ENCODE measurements at regions not wholly inside any gene's neighbourhood (a gene's known extent, or its start where the extent isn't known, plus 50 kb on each side); places are given as distances from the start of the nearest gene placed in this dataset.

DNA sequence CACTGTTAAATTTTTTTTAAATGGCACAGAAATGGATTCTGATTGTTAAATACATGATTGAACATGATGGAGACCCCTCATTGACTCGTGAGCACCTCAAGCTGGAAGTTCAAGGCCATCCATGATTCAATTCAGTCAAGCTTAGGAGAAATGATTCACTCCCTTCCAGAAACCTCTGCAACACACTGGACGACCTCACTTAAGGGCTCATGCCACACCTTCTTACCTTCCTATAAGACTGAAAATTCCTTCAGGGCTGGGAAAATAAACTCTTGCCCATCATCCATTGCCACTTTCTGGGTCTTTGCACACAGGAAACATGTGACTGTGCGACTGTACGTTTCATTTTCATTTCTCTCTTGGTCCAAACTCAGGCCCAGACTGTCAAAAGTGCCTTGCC is 196.4 kb downstream of the TBXT start:
- no peaks in the 10 kb centered on the region for H3K9me3 Mint-ChIP-seq (ENCODE audit: unreplicated experiment)
- TF ChIP-seq, protein P1, sequence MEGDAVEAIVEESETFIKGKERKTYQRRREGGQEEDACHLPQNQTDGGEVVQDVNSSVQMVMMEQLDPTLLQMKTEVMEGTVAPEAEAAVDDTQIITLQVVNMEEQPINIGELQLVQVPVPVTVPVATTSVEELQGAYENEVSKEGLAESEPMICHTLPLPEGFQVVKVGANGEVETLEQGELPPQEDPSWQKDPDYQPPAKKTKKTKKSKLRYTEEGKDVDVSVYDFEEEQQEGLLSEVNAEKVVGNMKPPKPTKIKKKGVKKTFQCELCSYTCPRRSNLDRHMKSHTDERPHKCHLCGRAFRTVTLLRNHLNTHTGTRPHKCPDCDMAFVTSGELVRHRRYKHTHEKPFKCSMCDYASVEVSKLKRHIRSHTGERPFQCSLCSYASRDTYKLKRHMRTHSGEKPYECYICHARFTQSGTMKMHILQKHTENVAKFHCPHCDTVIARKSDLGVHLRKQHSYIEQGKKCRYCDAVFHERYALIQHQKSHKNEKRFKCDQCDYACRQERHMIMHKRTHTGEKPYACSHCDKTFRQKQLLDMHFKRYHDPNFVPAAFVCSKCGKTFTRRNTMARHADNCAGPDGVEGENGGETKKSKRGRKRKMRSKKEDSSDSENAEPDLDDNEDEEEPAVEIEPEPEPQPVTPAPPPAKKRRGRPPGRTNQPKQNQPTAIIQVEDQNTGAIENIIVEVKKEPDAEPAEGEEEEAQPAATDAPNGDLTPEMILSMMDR (IDR thresholded peaks at IDR 0.05; ENCODE audit: unreplicated experiment): no peak
- no peak overlapping the region for H3K27ac Mint-ChIP-seq (ENCODE audit: unreplicated experiment)
- no peaks in the 10 kb centered on the region for H3K36me3 Mint-ChIP-seq (ENCODE audit: low read depth, unreplicated experiment)
- no peak overlapping the region for H3K4me3 Mint-ChIP-seq (ENCODE audit: unreplicated experiment)
- H3K4me1 Mint-ChIP-seq (ENCODE audit: unreplicated experiment): peaks cover 4% of the 10 kb centered on the region
- no peak for DNase-seq (ENCODE audit: low spot score)
- H3K27me3 Mint-ChIP-seq (ENCODE audit: unreplicated experiment): no peaks in the 10 kb centered on the region

DNA sequence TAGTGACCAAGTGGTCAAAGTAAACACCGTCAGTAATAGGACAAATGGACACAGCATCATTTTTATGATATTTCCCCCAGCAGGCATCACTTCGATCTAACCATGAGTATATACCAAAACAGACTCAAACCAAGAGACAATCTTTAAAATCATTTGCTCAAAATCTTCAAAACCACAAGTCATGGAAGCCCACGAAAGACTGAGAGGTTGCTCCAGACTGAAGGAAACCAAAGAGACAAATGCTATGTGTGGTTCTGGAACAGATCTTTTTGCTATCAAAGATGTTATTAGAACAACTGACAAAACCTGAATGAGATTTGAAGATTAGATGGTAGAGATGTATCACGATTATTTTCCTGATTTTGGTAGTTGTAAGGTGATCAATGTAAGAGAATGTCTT is 197.7 kb downstream of the TBXT start:
- Mint-ChIP-seq H3K27ac (ENCODE audit: unreplicated experiment) (no peak overlapping the region), H3K27me3 (ENCODE audit: unreplicated experiment) (no peaks in the 10 kb centered on the region), H3K9me3 (ENCODE audit: unreplicated experiment) (no peaks in the 10 kb centered on the region), H3K4me3 (ENCODE audit: unreplicated experiment) (no peak overlapping the region), H3K36me3 (ENCODE audit: low read depth, unreplicated experiment) (no peaks in the 10 kb centered on the region), H3K4me1 (ENCODE audit: unreplicated experiment) (peaks cover 4% of the 10 kb centered on the region)
- TF ChIP-seq, protein P1 (IDR thresholded peaks at IDR 0.05; ENCODE audit: unreplicated experiment): no peak
- no peak for DNase-seq (ENCODE audit: low spot score)

DNA sequence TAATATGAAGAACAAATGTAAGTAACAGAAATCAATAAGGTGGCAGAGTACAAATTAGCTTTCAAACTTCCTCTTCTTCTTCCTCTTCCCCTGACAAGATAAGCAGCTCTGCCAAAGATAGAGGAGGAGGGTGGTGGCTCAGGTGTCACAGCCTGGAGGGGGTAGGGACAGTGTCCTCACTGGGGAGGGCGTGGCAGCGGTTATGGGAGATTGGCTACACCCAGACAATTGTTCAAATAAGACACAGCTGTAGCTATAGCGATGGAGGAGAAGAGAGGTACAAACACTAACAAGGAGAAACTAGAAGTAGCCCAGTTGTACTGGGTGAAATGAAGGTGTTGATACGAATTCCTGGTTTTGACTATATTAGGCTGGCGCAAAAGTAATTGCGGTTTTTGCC is 198.5 kb downstream of the TBXT start:
- H3K27me3 Mint-ChIP-seq (ENCODE audit: unreplicated experiment): no peaks in the 10 kb centered on the region
- no peak for DNase-seq (ENCODE audit: low spot score)
- H3K9me3 Mint-ChIP-seq (ENCODE audit: unreplicated experiment): no peaks in the 10 kb centered on the region
- TF ChIP-seq, protein P1 (IDR thresholded peaks at IDR 0.05; ENCODE audit: unreplicated experiment): no peak
- H3K27ac Mint-ChIP-seq (ENCODE audit: unreplicated experiment): no peak overlapping the region
- peaks cover 4% of the 10 kb centered on the region for H3K4me1 Mint-ChIP-seq (ENCODE audit: unreplicated experiment)
- no peak overlapping the region for H3K4me3 Mint-ChIP-seq (ENCODE audit: unreplicated experiment)
- H3K36me3 Mint-ChIP-seq (ENCODE audit: low read depth, unreplicated experiment): no peaks in the 10 kb centered on the region

DNA sequence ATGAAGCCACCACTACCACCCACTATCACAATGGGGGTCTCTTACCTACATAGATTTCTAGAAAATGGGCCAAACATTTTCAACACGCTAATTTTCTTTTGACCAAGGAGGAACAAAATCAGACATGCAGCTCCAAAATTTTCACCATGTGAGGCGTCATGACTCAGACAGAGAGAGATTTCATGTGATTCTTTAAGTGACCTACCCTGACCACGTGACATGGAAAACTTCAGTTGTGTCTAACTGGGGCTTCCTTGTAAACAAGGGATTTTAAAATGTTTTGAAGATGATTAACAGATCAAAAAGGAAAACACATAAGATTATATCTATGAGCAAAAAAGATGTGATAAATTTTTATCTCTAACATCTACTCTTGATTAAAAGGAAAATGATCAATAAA is 199.2 kb downstream of the TBXT start:
- TF ChIP-seq, protein P1 (IDR thresholded peaks at IDR 0.05; ENCODE audit: unreplicated experiment): no peak
- no peak for DNase-seq (ENCODE audit: low spot score)
- Mint-ChIP-seq H3K4me3 (ENCODE audit: unreplicated experiment) (no peak overlapping the region), H3K27me3 (ENCODE audit: unreplicated experiment) (no peaks in the 10 kb centered on the region), H3K4me1 (ENCODE audit: unreplicated experiment) (peaks cover 4% of the 10 kb centered on the region), H3K9me3 (ENCODE audit: unreplicated experiment) (no peaks in the 10 kb centered on the region), H3K36me3 (ENCODE audit: low read depth, unreplicated experiment) (no peaks in the 10 kb centered on the region), H3K27ac (ENCODE audit: unreplicated experiment) (no peak overlapping the region)

DNA sequence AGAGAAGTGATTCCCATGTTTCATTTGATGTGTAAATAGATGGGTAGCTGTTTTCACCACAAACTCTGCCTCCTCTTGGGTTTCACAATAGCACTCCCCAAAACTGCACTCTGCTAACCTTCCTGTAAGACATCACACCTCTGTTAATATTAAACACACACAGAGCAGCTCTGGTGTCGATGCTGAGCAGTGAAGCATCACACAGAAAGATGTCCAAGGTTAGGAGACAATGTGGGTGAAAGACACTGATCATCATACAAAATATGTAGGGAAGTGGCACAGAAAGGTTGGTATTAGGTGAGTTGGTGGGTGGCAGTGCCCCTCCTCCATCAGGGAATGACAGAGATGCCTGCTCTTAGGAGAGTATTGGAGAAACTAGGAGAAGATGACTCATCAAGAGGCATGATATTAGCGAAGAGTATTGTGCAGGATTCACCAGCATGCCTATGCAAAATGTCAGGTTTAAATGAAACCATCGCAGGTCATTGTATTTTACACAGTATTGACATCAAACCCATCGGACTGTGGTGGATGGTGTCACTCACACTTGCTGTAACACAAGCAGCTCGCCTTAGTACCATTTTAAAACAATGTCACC is 199.7 kb downstream of the TBXT start:
- no peaks in the 10 kb centered on the region for H3K27me3 Mint-ChIP-seq (ENCODE audit: unreplicated experiment)
- DNase-seq (ENCODE audit: low spot score): no peak
- H3K4me3 Mint-ChIP-seq (ENCODE audit: unreplicated experiment): no peak overlapping the region
- peaks cover 4% of the 10 kb centered on the region for H3K4me1 Mint-ChIP-seq (ENCODE audit: unreplicated experiment)
- H3K9me3 Mint-ChIP-seq (ENCODE audit: unreplicated experiment): no peaks in the 10 kb centered on the region
- TF ChIP-seq, protein P1 (IDR thresholded peaks at IDR 0.05; ENCODE audit: unreplicated experiment): no peak
- H3K36me3 Mint-ChIP-seq (ENCODE audit: low read depth, unreplicated experiment): no peaks in the 10 kb centered on the region
- no peak overlapping the region for H3K27ac Mint-ChIP-seq (ENCODE audit: unreplicated experiment)

Data from endothelial cell (in vitro differentiated cells).